ENCODE measurements at regions not wholly inside any gene's neighbourhood (a gene's known extent, or its start where the extent isn't known, plus 50 kb on each side); places are given as distances from the start of the nearest gene placed in this dataset.

DNA sequence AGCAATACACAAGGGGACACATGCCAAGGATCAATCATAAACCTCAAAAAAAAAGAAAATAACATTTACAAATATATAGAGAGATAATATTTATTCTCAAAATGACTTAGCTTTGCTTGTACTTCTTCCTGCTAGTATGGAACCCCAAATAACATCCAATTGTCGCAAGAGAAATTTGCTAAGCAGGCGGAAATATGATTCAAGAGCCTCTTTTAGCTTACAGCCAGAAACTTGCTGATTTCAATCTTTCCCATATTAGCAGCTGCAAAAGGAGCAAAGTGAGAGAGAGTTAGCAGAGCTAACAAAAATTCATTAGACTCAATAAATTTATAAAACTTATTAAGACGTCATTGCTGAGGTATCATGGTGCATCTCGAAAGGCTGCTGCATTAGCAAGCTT is 294.9 kb downstream of the FSIP2 start:
- in situ Hi-C loops (cut with HindIII; ENCODE audit: low sequenced_read_pairs): no loop called here
- no peak overlapping the region for H3K4me3 ChIP-seq (ENCODE audit: low read depth, low read length)
- DNase-seq (ENCODE audit: low read depth): no peak
- no peak for TF ChIP-seq CTCF (IDR thresholded peaks at IDR 0.05; ENCODE audit: low read depth, low read length, missing control alignments)

- DNase-seq (ENCODE audit: low read depth): no peak
- no peak for TF ChIP-seq CTCF (IDR thresholded peaks at IDR 0.05; ENCODE audit: low read depth, low read length, missing control alignments)
- H3K4me3 ChIP-seq (ENCODE audit: low read depth, low read length): no peak overlapping the region
- in situ Hi-C loops (cut with HindIII; ENCODE audit: low sequenced_read_pairs): no loop called here
Observed at GRCh38 chr2:186036862-186037449, 298.4 kb downstream of the FSIP2 start.

DNA sequence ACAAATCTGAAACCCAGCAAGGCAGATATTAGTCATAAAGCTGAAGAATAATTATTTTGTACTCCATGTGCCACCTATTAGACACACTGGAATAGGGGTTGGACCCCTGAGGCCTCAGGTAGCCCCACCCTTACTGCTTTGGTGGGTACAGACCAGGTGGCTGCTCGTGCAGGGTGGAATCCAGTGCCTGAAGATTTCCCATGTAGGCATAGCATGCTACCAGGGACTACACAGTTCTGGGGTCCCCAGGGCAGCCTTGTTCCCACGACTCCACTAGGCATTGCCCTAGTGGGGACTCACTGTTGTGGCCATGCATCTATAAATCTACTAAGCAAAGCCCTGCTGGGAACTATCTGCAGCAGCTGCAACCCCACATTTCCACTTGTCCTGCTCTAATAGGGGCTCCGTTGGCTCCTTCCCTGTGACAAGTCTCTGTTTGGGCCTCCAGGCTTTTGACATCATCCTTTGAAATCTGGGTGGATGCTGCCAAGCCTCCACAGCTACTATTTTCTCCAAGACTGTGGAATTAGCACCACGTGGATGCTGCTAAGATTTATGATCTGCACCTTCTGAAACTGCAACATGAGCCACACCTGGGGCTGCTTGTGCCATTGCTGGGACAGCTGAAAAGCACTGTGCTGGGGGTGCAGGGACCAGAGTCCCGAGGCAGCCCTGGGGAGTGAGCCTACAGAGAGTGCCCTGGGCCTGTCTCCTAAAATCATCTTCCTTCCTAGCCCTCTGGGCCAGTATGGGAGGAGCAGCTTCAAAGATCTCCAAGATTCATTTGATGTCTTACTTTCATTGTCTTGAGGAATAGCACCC is 303.8 kb downstream of the FSIP2 start:
- DNase-seq (ENCODE audit: low read depth): no peak
- no peak for TF ChIP-seq CTCF (IDR thresholded peaks at IDR 0.05; ENCODE audit: low read depth, low read length, missing control alignments)
- in situ Hi-C loops (cut with HindIII; ENCODE audit: low sequenced_read_pairs): no loop called here
- H3K4me3 ChIP-seq (ENCODE audit: low read depth, low read length): no peak overlapping the region

GRCh38 chr2:186044761-186045160 is 306.2 kb downstream of the FSIP2 start:
- no peak overlapping the region for H3K4me3 ChIP-seq (ENCODE audit: low read depth, low read length)
- DNase-seq (ENCODE audit: low read depth): no peak
- TF ChIP-seq CTCF (IDR thresholded peaks at IDR 0.05; ENCODE audit: low read depth, low read length, missing control alignments): no peak
- in situ Hi-C loops (cut with HindIII; ENCODE audit: low sequenced_read_pairs): no loop called here

GRCh38 chr2:186052930-186053329 is 314.3 kb downstream of the FSIP2 start:
- in situ Hi-C loops (cut with HindIII; ENCODE audit: low sequenced_read_pairs): no loop called here
- no peak overlapping the region for H3K4me3 ChIP-seq (ENCODE audit: low read depth, low read length)
- no peak for TF ChIP-seq CTCF (IDR thresholded peaks at IDR 0.05; ENCODE audit: low read depth, low read length, missing control alignments)
- no peak for DNase-seq (ENCODE audit: low read depth)

DNA sequence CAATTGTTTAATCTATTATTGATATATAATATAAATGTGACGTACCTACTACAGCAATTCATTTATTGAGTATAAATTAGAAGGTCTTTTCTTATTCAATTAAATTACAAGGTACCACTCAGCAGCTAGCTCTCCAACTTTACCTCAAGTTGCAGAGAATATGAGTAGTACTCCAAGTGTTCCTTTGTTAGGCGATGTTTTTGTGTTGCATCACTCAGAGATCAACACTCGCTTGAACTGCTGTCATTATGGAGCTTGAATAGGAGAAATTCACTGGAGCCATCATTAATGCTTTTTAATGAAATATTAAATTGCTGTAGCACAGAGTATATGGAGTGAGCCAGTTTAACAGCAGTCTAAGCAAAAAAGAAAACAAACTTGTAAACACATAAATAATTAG is 320.0 kb downstream of the FSIP2 start:
- in situ Hi-C loops (cut with HindIII; ENCODE audit: low sequenced_read_pairs): no loop called here
- no peak for TF ChIP-seq CTCF (IDR thresholded peaks at IDR 0.05; ENCODE audit: low read depth, low read length, missing control alignments)
- no peak overlapping the region for H3K4me3 ChIP-seq (ENCODE audit: low read depth, low read length)
- no peak for DNase-seq (ENCODE audit: low read depth)
